ENCODE measurements at regions not wholly inside any gene's neighbourhood (a gene's known extent, or its start where the extent isn't known, plus 50 kb on each side); places are given as distances from the start of the nearest gene placed in this dataset.

GRCh38 chr17:79537686-79538085 is 73.2 kb downstream of the RBFOX3 start:
- TF ChIP-seq, protein P1, sequence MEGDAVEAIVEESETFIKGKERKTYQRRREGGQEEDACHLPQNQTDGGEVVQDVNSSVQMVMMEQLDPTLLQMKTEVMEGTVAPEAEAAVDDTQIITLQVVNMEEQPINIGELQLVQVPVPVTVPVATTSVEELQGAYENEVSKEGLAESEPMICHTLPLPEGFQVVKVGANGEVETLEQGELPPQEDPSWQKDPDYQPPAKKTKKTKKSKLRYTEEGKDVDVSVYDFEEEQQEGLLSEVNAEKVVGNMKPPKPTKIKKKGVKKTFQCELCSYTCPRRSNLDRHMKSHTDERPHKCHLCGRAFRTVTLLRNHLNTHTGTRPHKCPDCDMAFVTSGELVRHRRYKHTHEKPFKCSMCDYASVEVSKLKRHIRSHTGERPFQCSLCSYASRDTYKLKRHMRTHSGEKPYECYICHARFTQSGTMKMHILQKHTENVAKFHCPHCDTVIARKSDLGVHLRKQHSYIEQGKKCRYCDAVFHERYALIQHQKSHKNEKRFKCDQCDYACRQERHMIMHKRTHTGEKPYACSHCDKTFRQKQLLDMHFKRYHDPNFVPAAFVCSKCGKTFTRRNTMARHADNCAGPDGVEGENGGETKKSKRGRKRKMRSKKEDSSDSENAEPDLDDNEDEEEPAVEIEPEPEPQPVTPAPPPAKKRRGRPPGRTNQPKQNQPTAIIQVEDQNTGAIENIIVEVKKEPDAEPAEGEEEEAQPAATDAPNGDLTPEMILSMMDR (IDR thresholded peaks at IDR 0.05), result no peak
- TF ChIP-seq POLR2A (IDR thresholded peaks at IDR 0.05), result no peak
